Gastrocnemius medialis (tissue), 4 donors: ENCODE measurements at regions not wholly inside any gene's neighbourhood (a gene's known extent, or its start where the extent isn't known, plus 50 kb on each side); places are given as distances from the start of the nearest gene placed in this dataset.

Experiments used
- ATAC-seq, 2 donors: fragments of 150-250 bp; one replicate each; pipeline ENCODE4 v1.9.1; 2016
- DNase-seq, 2 donors: peaks; one replicate each; pipeline ENCODE4 v3.0.0-alpha.2; 2019
- H3K27ac ChIP-seq, 4 donors: fragments of 200-600 bp; sonication (generic); 1 replicate in 1 of 4; 2 replicates in 3 of 4; pipeline ENCODE4 v1.5.1; 2016 to 2018; ENCODE audit warnings: mild to moderate bottlenecking in 2 of 4, moderate library complexity in 1 of 4
- H3K27me3 ChIP-seq, 3 donors: fragments of 200-600 bp; sonication (generic) in 2 of 3; 1 replicate in 1 of 3; 2 replicates in 2 of 3; pipeline versions ENCODE4 v1.5.1 to v1.6.0; 2016 to 2019; ENCODE audit warnings: mild to moderate bottlenecking in 1 of 3, moderate library complexity in 1 of 3
- H3K36me3 ChIP-seq, 2 donors: fragments of 200-600 bp; sonication (generic) in 1 of 2; one replicate each; pipeline ENCODE4 v1.5.1; 2017 to 2018
- H3K4me1 ChIP-seq, 2 donors: fragments of 200-600 bp; sonication (generic) in 1 of 2; one replicate each; pipeline ENCODE4 v1.5.1; 2016 to 2017; ENCODE audit warnings: mild to moderate bottlenecking in 2 of 2
- H3K4me3 ChIP-seq, 4 donors: fragments of 200-600 bp; sonication (generic) in 3 of 4; 1 replicate in 1 of 4; 2 replicates in 3 of 4; pipeline ENCODE4 v1.5.1; 2016 to 2019; ENCODE audit warnings: mild to moderate bottlenecking in 2 of 4
- H3K9me3 ChIP-seq, 3 donors: fragments of 200-600 bp; sonication (generic) in 2 of 3; 1 replicate in 1 of 3; 2 replicates in 2 of 3; pipeline ENCODE4 v1.5.1; 2016 to 2019
- CTCF ChIP-seq, 5 experiments: fragments of 450-650 bp in 3 of 5; fragments of 200-600 bp in 2 of 5; sonication (generic) in 2 of 5; IDR thresholded peaks in 4 of 5; conservative IDR thresholded peaks in 1 of 5; 1 replicate in 4 of 5; 2 replicates in 1 of 5; pipeline ENCODE4 v1.5.1; 2016 to 2019; ENCODE audit warnings: antibody characterized with exemption in 5 of 5, mild to moderate bottlenecking in 3 of 5, moderate library complexity in 3 of 5
- POLR2A ChIP-seq, 2 donors: fragments of 450-650 bp; IDR thresholded peaks; one replicate each; pipeline ENCODE4 v1.6.1; 2017; ENCODE audit warnings: antibody characterized with exemption in 2 of 2, mild to moderate bottlenecking in 2 of 2, moderate library complexity in 2 of 2
- in situ Hi-C, 4 donors: fragments of 200-750 bp; cut with MboI; loops; one replicate each; pipeline versions ENCODE4 v1.15.0 to v1.8.0; 2017; ENCODE audit warnings: low sequenced_read_pairs in 4 of 4
- intact Hi-C: fragments of 100-400 bp; cut with DNase I; formaldehyde crosslinking; loops from one replicate; pipeline ENCODE4 v1.15.1; 2023; ENCODE audit warnings: low total_unique reads

DNA sequence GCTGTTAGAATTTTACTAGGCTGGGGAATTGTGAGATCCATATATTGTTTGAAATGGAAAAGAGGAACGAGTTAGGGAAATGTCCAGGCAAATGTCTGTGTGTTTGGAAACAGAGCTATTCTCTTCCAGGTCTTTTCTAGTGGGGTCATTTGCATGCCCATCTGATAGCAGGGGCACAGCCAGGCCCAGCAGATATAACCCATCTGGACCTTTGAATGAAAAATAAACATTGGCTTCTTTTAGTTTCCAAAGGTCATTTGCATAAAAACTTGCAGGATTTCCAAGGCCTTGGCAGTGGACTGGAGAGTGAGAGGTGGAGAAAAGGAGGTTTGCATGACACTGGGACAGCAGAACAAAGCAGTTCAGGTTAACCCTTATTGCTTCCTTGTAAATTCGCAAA lies 188.0 kb upstream of the GPR26 start:
- no peak overlapping the region for H3K27ac ChIP-seq
- intact Hi-C loops: no loop called here
- no peak overlapping the region for H3K4me3 ChIP-seq

DNA sequence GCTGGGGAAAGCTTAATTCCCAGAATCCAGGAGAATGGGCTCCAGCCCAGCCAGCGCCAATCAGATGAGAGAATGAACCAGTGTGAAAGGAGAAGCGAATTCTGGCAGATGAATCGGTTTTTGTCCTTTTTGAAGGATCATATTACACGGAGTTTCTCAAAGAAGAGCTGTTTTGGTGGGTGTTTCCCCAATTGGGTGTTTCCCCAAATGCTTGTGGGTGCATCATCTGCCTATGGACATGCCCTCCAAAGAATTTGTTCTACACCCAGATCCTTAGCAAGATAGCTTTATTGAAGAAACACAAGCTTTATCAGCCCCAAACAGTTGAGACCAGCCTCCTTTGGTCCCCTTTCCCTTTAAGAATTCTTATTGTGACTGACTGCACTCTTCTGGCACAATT lies 186.5 kb upstream of the GPR26 start:
- in situ Hi-C loops: no loop called here
- no peak overlapping the region for H3K27ac ChIP-seq
- H3K4me1 ChIP-seq: no peaks in the 10 kb centered on the region
- intact Hi-C loops: no loop called here
- H3K4me3 ChIP-seq: no peak overlapping the region
- peaks cover 0 to 9% (median 0%) of the 10 kb centered on the region in 3 donors for H3K27me3 ChIP-seq
- H3K9me3 ChIP-seq: no peaks in the 10 kb centered on the region
- TF ChIP-seq CTCF (IDR thresholded peaks at IDR 0.05 in 4 of 5, conservative IDR thresholded peaks at IDR 0.05 in 1 of 5): no peak
- no peak for TF ChIP-seq POLR2A (IDR thresholded peaks at IDR 0.05)
- ATAC-seq (no peak), DNase-seq (no peak)
- H3K36me3 ChIP-seq: no peaks in the 10 kb centered on the region

More for the DNA sequence above, 188.0 kb upstream of the GPR26 start:
- no peaks in the 10 kb centered on the region for H3K36me3 ChIP-seq
- DNase-seq (no peak), ATAC-seq (no peak)
- in situ Hi-C loops: no loop called here
- no peaks in the 10 kb centered on the region for H3K9me3 ChIP-seq
- H3K27me3 ChIP-seq: peaks cover 0 to 9% (median 0%) of the 10 kb centered on the region in 3 donors
- TF ChIP-seq POLR2A (IDR thresholded peaks at IDR 0.05): no peak
- no peak for TF ChIP-seq CTCF (IDR thresholded peaks at IDR 0.05 in 4 of 5, conservative IDR thresholded peaks at IDR 0.05 in 1 of 5)
- no peaks in the 10 kb centered on the region for H3K4me1 ChIP-seq

DNA sequence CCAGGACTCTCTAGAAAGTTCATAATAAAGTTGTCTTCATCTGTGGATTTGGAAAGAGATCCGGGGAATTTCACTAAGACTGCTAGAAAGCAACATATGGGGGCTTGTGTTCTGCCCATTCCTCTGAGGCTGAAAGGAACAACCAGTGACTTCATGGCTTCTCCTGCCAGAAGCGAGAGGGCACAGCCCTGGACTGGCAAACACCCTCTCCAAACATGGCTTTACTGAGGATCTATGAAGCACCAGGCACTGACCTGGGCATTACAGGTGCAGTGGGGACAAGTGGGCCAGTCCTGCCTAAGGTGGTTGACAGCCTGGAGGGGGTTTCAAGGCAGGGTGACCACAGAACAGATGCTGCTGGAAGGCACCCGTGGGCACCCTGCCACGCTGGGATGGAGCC lies 185.8 kb upstream of the GPR26 start:
- no peak overlapping the region for H3K4me3 ChIP-seq
- H3K36me3 ChIP-seq: no peaks in the 10 kb centered on the region
- H3K9me3 ChIP-seq: no peaks in the 10 kb centered on the region
- H3K27ac ChIP-seq: no peak overlapping the region
- in situ Hi-C loops: no loop called here
- TF ChIP-seq CTCF (IDR thresholded peaks at IDR 0.05 in 4 of 5, conservative IDR thresholded peaks at IDR 0.05 in 1 of 5) (no peak), POLR2A (IDR thresholded peaks at IDR 0.05) (no peak)
- ATAC-seq (no peak), DNase-seq (no peak)
- H3K27me3 ChIP-seq: peaks cover 0 to 9% (median 0%) of the 10 kb centered on the region in 3 donors
- H3K4me1 ChIP-seq: no peaks in the 10 kb centered on the region
- intact Hi-C loops: no loop called here

GRCh38 chr10:123480845-123481244 lies 185.3 kb upstream of the GPR26 start:
- ATAC-seq: no peak
- peaks cover 0 to 9% (median 0%) of the 10 kb centered on the region in 3 donors for H3K27me3 ChIP-seq
- no peak for TF ChIP-seq POLR2A (IDR thresholded peaks at IDR 0.05)
- H3K27ac ChIP-seq: no peak overlapping the region
- no peaks in the 10 kb centered on the region for H3K4me1 ChIP-seq
- H3K9me3 ChIP-seq: no peaks in the 10 kb centered on the region
- DNase-seq: no peak
- intact Hi-C loops: no loop called here
- H3K4me3 ChIP-seq: no peak overlapping the region
- no peaks in the 10 kb centered on the region for H3K36me3 ChIP-seq
- in situ Hi-C loops: no loop called here

DNA sequence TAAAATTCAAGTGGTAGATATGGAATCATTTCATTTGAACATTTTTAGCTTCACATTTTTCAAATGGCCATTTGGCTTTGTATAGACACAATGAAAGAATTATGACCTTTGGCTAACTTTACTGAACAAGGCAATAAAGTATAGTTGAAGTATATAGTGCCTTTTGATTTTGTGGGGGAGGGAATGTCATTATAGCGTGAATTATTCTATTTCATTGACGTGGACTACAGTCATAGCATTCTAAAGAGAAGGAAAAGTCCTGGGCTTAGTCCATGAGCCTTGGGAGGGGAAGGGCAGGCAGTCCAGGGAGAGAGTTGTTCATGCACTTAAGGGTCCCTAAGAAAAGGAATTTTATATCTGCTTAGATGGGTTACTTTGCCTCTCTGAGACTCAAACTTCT lies 181.4 kb upstream of the GPR26 start:
- no peaks in the 10 kb centered on the region for H3K9me3 ChIP-seq
- intact Hi-C loops: no loop called here
- in situ Hi-C loops: no loop called here

More for the DNA sequence above, 181.4 kb upstream of the GPR26 start:
- ATAC-seq (no peak), DNase-seq (no peak)
- Histone ChIP-seq H3K27ac (no peak overlapping the region), H3K4me1 (no peaks in the 10 kb centered on the region), H3K36me3 (no peaks in the 10 kb centered on the region), H3K27me3 (peaks cover 0 to 5% (median 0%) of the 10 kb centered on the region in 3 donors), H3K4me3 (no peak overlapping the region)
- TF ChIP-seq POLR2A (IDR thresholded peaks at IDR 0.05) (no peak), CTCF (IDR thresholded peaks at IDR 0.05 in 4 of 5, conservative IDR thresholded peaks at IDR 0.05 in 1 of 5) (no peak)
